Sigmoid colon (tissue), 4 donors: ENCODE measurements at regions not wholly inside any gene's neighbourhood (a gene's known extent, or its start where the extent isn't known, plus 50 kb on each side); places are given as distances from the start of the nearest gene placed in this dataset.

Experiments
- EP300 ChIP-seq, 4 donors: sonication (generic); formaldehyde crosslinking; IDR thresholded peaks; one replicate each; pipeline ENCODE4 v1.6.1; 2017; ENCODE audit warnings: antibody characterized with exemption in 4 of 4
- POLR2A ChIP-seq, 2 donors: fragments of 450-650 bp; IDR thresholded peaks; one replicate each; pipeline ENCODE4 v1.6.1; 2016; ENCODE audit warnings: antibody characterized with exemption in 2 of 2, mild to moderate bottlenecking in 2 of 2, moderate library complexity in 2 of 2
- POLR2AphosphoS5 ChIP-seq, 4 donors: sonication (generic); formaldehyde crosslinking; IDR thresholded peaks; one replicate each; pipeline ENCODE4 v1.6.1; 2017; ENCODE audit warnings: antibody characterized with exemption in 4 of 4

GRCh38 chr16:73871088-73871733, 425.4 kb upstream of the PSMD7 start:
- no peak for TF ChIP-seq EP300 (IDR thresholded peaks at IDR 0.05)
- TF ChIP-seq POLR2A (IDR thresholded peaks at IDR 0.05), result no peak
- no peak for TF ChIP-seq POLR2AphosphoS5 (IDR thresholded peaks at IDR 0.05)
